ACHN (cell line): ENCODE measurements at regions not wholly inside any gene's neighbourhood (a gene's known extent, or its start where the extent isn't known, plus 50 kb on each side); places are given as distances from the start of the nearest gene placed in this dataset.
"Not testable (repeated sequence)": the region's sequence is repeated elsewhere in the genome, so short reads cannot be mapped to it uniquely, and the experiment has no call there.

Experiments used
- DNase-seq: peaks from one replicate; pipeline ENCODE4 v3.0.0-alpha.2; 2015
- in situ Hi-C: cut with HindIII; loops from 2 replicates; pipeline ENCODE4 v1.10.0; 2017; ENCODE audit warnings: low sequenced_read_pairs, low pct_ligation_motif_present, low pct_unique_long_range_greater_than_20kb

DNA sequence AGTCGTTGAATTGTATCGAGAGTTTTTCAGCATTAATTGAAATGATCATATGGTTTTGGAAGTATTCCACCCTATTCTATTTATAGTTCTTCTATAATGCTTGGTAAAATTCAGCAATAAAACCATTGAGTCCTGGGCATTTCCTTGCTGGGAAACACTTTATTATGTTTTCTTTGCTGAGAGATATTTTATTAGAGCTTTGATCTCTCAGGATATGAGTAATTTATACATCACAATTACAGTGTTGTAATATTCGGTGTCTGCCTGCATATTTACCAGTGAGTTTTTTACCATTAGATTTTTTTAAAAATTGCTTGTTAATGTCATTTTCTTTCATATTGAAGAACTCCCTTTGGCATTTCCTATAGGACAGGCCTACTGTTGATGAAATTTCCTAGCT, 402.7 kb upstream of the FSIP2 start:
- in situ Hi-C loops: no loop called here
- no peak for DNase-seq

GRCh38 chr2:185337033-185337432, 401.6 kb upstream of the FSIP2 start:
- no peak for DNase-seq
- in situ Hi-C loops: no loop called here

DNA sequence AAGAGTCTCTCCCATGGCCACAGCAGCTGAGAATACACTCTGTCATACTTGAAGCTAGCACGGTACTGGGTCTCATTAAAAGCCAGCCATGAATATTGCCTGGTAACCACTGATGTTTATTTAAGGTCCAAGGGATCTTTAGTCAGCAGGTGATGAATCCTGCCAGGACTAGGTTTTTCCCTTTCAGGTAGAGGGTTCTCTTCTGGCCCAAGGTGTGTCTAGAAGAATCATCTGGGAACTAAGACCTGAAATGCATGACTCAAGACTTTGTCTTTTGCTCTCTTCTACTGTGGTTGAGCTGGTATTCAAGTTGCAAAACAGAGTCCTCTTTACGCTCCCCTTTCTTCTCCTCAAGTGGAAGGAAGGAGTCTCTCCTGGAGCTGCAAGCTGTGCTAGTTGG, 400.5 kb upstream of the FSIP2 start:
- in situ Hi-C loops: no loop called here
- no peak for DNase-seq

GRCh38 chr2:185347445-185347844, 391.2 kb upstream of the FSIP2 start:
- in situ Hi-C loops: no loop called here

GRCh38 chr2:185360776-185361175, 377.8 kb upstream of the FSIP2 start:
- in situ Hi-C loops: no loop called here
- no peak for DNase-seq

More at GRCh38 chr2:185347445-185347844, 391.2 kb upstream of the FSIP2 start:
- no peak for DNase-seq

DNA sequence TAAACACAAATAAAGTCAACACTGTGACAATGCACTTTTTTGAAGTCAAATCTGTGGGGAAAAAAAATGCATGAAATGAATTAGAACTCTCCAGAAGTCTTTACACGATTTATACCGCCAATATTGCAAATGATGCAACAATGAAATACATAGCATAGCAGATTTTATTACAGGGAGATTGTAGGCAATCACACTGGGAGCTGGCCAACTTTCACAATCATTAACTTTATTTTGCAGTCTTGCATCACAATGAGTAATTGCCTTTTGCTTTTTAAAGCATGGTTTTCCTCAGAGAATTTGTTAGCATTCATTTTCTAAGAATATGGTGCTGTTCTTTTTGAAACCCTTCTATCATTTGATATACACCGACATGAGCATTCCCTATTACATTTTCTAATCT, 366.4 kb upstream of the FSIP2 start:
- in situ Hi-C loops: no loop called here
- DNase-seq: peak; percentile 60

DNA sequence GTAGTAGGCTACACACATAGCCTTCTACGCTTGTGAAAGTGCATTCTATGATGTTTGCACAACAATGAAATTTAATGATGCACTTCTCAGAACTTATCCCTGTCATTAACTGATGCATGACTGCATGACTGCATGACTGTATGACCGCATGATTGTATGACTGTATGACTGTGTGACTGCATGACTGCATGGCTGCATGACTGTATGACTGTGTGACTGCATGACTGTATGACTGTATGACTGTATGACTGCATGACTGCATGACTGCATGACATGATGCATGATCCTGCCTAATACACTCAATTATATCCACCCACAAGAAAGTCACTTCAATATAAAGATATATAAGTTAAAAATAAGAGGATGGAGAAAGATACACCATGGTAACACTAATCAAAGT, 365.4 kb upstream of the FSIP2 start:
- no peak for DNase-seq
- in situ Hi-C loops: no loop called here

- DNase-seq: no peak
Observed at GRCh38 chr2:185374878-185375277, 363.7 kb upstream of the FSIP2 start.

GRCh38 chr2:185375731-185376130, 362.9 kb upstream of the FSIP2 start:
- DNase-seq: no peak
- in situ Hi-C loops: no loop called here

More at GRCh38 chr2:185374878-185375277, 363.7 kb upstream of the FSIP2 start:
- in situ Hi-C loops: no loop called here

- in situ Hi-C loops: no loop called here
- no peak for DNase-seq
Observed at GRCh38 chr2:185381631-185382030, 357.0 kb upstream of the FSIP2 start.

DNA sequence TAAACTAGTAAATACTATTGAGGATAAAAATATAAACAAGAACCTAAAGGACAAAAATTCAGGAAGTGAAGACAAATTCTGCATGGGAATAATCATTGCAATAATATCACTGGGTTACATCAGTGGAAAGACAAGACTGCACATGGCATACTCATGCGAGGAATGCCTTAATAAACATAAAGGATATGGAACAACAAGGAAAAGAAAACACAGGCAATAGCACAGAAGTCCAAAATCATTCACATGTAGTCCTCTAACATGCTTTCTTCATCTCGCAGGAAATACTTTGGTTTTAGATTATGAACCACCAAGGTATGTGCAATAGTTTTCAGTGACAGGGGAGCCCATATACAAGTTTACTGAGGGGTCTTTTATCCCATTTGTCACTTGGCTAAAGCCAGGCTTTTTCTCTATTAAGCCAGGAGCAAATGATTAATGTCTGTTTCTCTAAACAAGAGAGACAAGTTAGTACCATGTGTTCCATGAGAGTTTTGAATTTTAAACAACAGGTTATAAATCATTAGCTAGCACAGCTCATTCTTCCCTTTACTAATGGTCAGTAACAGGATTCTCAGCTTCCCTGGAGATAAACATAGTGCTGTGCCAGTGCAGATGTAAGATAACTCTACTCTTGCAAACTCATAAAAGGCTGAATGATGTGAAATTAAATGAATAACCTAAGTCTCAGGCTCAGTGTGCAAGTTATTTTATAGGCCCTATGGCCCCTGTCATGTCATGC, 353.6 kb upstream of the FSIP2 start:
- peak; percentile 16 for DNase-seq
- in situ Hi-C loops: no loop called here

GRCh38 chr2:185388226-185388625, 350.4 kb upstream of the FSIP2 start:
- in situ Hi-C loops: no loop called here
- no peak for DNase-seq

GRCh38 chr2:185391543-185391942, 347.1 kb upstream of the FSIP2 start:
- DNase-seq: no peak
- in situ Hi-C loops: no loop called here

DNA sequence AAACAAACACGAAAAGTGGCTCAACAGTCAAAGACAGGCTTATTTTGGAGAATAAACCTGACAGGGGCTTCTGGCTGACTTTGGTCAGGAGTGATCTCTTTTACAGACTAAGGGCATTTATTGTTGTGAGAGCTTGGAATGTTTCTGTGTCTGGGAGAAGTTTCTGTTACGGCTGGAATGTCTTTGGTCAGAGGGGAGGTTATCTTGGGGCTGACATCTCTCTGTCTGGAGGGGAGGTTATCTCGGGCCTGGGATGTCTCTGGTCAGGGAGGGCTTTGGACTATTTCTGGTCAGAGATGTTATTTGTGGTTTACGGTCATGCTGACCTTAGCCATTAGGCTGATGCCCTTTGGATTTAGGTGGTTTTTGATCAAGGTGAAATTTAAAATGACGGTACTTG, 345.5 kb upstream of the FSIP2 start:
- no peak for DNase-seq
- in situ Hi-C loops: no loop called here

GRCh38 chr2:185402474-185402873, 336.1 kb upstream of the FSIP2 start:
- no peak for DNase-seq
- in situ Hi-C loops: no loop called here

DNA sequence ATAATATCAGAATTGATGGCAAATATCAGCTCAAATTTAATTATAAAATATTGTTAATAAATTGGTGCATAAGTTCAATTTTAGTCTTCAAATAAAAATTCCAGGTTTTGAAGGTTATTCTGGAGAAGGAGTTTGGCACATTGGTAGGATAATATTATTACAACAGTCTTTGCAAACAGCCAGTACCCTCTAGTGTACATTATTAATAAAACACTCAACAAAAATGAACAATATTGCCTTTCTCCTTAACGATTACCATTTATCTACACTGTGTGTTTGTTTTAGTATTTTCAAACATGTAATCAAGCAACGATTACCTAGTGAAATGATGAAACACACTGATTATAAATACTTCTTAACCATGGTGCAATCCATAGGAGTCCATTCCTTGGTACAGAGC, 334.0 kb upstream of the FSIP2 start:
- no peak for DNase-seq
- in situ Hi-C loops: no loop called here

GRCh38 chr2:185417111-185417510, 321.5 kb upstream of the FSIP2 start:
- no peak for DNase-seq
- in situ Hi-C loops: no loop called here

DNA sequence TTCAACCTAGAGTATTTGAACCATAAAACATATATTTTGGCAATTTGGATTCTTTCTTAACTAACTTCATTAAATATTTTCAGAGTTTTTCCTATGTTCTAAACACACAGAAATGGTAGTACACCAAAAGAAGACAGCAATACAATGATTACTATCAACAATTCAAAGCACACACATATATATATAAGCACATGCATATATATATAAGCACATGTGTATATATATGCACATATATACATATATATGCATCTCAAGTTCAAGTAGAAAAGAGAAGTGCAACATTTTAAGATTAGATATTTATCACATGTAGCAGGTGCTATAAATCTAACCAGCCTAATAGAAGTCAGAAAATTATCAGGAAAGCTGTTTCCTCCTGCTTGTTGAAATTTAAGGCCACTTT, 320.9 kb upstream of the FSIP2 start:
- no peak for DNase-seq
- in situ Hi-C loops: no loop called here

DNA sequence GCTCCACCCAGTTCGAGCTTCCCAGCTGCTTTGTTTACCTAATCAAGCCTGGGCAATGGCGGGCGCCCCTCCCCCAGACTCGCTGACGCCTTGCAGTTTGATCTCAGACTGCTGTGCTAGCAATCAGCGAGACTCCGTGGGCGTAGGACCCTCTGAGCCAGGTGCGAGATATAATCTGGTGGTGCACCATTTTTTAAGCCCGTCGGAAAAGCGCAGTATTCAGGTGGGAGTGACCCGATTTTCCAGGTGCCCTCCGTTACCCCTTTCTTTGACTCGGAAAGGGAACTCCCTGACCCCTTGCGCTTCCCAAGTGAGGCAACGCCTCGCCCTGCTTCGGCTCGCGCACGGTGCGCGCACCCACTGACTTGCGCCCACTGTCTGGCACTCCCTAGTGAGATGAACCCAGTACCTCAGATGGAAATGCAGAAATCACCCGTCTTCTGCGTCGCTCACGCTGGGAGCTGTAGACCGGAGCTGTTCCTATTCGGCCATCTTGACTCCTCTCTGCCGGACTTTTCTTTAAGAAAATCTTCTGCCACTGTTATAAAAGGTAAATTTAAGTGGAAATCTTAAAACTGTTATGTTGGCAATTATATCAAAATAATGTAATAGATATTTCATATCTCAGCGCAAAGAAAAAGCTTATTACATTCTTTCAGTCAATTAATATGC, 313.5 kb upstream of the FSIP2 start:
- in situ Hi-C loops, DNase-seq: not testable (repeated sequence)

GRCh38 chr2:185428000-185428399, 310.6 kb upstream of the FSIP2 start:
- in situ Hi-C loops: no loop called here
- no peak for DNase-seq
